Chondrocyte (in vitro differentiated cells): ENCODE measurements at regions not wholly inside any gene's neighbourhood (a gene's known extent, or its start where the extent isn't known, plus 50 kb on each side); places are given as distances from the start of the nearest gene placed in this dataset.
"Not testable (repeated sequence)": the region's sequence is repeated elsewhere in the genome, so short reads cannot be mapped to it uniquely, and the experiment has no call there.

Source experiments
- DNase-seq: peaks from one replicate; pipeline ENCODE4 v3.0.0; 2021; ENCODE audit warnings: mixed read lengths, low spot score
- H3K27ac Mint-ChIP-seq: one replicate; pipeline ENCODE4 v1.8.0; 2021; ENCODE audit warnings: mild to moderate bottlenecking, moderate library complexity, mixed read lengths; ENCODE audit not compliant: unreplicated experiment
- H3K27me3 Mint-ChIP-seq: 2 replicates; pipeline ENCODE4 v1.8.0; 2021; ENCODE audit warnings: low read depth, mixed read lengths
- H3K36me3 Mint-ChIP-seq: 2 replicates; pipeline ENCODE4 v1.8.0; 2021; ENCODE audit warnings: low read depth, mixed read lengths
- H3K4me1 Mint-ChIP-seq: 2 replicates; pipeline ENCODE4 v1.8.0; 2021; ENCODE audit warnings: low read depth, mild to moderate bottlenecking, mixed read lengths
- H3K4me3 Mint-ChIP-seq: one replicate; pipeline ENCODE4 v1.8.0; 2021; ENCODE audit warnings: mild to moderate bottlenecking, moderate library complexity, mixed read lengths; ENCODE audit not compliant: unreplicated experiment
- H3K9me3 Mint-ChIP-seq: 2 replicates; pipeline ENCODE4 v1.8.0; 2021; ENCODE audit warnings: low read depth, mixed read lengths
- CTCF ChIP-seq: fragments of 200-600 bp; sonication (generic); IDR thresholded peaks from 2 replicates; pipeline ENCODE4 v1.5.0; 2021; ENCODE audit warnings: antibody characterized with exemption, mild to moderate bottlenecking, moderate library complexity

DNA sequence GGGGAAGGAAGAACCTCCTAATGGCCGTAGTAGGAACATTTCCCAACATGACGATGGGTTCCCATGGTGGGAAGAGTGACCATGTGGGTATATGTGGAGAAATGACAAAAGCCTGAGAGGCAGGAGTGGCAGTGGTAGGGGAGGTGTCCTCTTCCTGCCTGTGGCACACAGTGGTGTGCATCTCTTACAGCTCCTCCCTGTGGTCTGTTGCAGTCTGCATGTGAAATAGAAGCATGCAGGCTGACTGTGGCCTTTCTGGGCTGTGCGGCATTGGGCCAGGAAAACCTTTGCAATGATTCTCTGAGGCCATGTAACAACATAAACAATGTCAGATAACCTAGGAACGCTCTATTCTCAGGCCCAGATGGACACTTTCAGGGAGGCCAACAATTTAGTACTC is 84.0 kb downstream of the LACC1 start:
- DNase-seq = no peak

DNA sequence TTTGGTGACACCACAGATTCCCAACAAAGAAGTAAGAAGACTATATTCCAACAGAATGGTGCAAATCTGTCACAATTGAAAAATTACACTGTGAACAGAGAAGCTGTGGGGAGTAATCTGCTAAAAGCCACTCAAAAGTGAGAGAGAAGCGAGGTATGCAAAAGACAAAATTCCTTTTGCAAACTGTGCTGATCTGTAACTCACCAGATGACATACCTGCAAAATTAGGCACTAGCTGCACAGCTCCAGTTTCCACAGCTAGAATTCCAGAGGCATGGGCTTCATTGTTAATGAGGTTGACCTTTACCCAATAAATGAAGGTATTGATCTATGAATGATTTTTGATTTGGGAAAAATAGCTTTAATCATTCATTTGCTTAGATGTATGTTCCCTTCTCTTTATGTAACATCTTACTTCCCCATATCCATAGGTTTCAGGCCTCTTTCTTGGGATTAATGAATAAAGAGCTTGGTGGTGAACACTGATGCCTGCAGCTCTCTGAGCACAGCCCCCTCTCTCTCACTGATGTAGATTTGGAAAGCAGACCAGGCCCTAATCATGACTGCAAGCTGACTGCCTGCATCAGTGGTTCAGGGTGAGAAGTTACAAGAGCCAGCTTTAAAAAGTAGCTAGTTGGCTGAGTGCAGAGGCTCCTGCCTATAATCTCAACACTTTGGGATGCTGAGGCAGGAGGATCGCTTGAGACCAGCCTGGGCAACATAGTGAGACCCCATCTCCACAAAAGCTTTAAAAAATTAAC is 85.2 kb downstream of the LACC1 start:
- DNase-seq = no peak
- no peak for TF ChIP-seq CTCF
- Mint-ChIP-seq H3K27me3 (no peaks in the 10 kb centered on the region), H3K27ac (no peak overlapping the region), H3K9me3 (no peaks in the 10 kb centered on the region), H3K4me3 (no peak overlapping the region), H3K4me1 (no peaks in the 10 kb centered on the region), H3K36me3 (no peaks in the 10 kb centered on the region)

More for the DNA sequence above, 84.0 kb downstream of the LACC1 start:
- TF ChIP-seq CTCF = peak; percentile 10
- H3K4me3 Mint-ChIP-seq = no peak overlapping the region
- H3K9me3 Mint-ChIP-seq = no peaks in the 10 kb centered on the region
- H3K27ac Mint-ChIP-seq = no peak overlapping the region
- no peaks in the 10 kb centered on the region for H3K4me1 Mint-ChIP-seq
- H3K36me3 Mint-ChIP-seq = no peaks in the 10 kb centered on the region
- H3K27me3 Mint-ChIP-seq = no peaks in the 10 kb centered on the region

DNA sequence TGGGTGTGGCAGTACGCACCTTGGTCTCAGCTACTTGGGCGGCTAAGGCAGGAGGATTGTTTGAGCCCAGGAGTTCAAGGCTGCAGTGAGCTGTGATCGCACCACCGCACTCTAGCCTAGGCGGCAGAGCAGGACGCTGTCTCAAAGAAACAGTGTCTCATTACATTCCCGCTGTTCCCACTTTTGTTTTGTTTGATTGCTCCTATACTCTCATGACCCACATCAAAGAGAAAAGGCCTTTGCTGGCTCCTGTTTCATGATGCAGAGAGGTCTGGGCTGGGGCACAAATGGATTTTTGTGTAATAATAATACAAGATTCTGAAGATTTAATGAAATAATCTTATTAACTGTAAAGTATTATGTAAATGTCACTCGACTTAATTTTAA is 85.7 kb downstream of the LACC1 start:
- no peak for TF ChIP-seq CTCF
- DNase-seq = no peak
- Mint-ChIP-seq H3K4me1 (no peaks in the 10 kb centered on the region), H3K27me3 (no peaks in the 10 kb centered on the region), H3K36me3 (no peaks in the 10 kb centered on the region), H3K4me3 (no peak overlapping the region), H3K27ac (no peak overlapping the region), H3K9me3 (no peaks in the 10 kb centered on the region)

DNA sequence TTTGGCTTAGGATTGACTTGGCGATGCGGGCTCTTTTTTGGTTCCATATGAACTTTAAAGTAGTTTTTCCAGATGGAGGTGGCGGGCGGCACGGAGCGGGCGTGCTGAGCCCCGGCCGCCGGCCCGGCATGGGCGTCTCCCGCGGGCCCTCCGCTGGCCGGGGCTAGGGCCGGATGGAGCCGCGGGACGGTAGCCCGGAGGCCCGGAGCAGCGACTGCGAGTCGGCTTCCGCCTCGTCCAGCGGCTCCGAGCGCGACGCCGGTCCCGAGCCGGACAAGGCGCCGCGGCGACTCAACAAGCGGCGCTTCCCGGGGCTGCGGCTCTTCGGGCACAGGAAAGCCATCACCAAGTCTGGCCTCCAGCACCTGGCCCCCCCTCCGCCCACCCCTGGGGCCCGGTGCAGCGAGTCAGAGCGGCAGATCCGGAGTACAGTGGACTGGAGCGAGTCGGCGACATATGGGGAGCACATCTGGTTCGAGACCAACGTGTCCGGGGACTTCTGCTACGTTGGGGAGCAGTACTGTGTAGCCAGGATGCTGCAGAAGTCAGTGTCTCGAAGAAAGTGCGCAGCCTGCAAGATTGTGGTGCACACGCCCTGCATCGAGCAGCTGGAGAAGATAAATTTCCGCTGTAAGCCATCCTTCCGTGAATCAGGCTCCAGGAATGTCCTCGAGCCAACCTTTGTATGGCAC is 88.7 kb downstream of the LACC1 start:
- not testable (repeated sequence) for H3K36me3 Mint-ChIP-seq, H3K27ac Mint-ChIP-seq, H3K4me3 Mint-ChIP-seq, DNase-seq, H3K4me1 Mint-ChIP-seq, H3K9me3 Mint-ChIP-seq, H3K27me3 Mint-ChIP-seq

DNA sequence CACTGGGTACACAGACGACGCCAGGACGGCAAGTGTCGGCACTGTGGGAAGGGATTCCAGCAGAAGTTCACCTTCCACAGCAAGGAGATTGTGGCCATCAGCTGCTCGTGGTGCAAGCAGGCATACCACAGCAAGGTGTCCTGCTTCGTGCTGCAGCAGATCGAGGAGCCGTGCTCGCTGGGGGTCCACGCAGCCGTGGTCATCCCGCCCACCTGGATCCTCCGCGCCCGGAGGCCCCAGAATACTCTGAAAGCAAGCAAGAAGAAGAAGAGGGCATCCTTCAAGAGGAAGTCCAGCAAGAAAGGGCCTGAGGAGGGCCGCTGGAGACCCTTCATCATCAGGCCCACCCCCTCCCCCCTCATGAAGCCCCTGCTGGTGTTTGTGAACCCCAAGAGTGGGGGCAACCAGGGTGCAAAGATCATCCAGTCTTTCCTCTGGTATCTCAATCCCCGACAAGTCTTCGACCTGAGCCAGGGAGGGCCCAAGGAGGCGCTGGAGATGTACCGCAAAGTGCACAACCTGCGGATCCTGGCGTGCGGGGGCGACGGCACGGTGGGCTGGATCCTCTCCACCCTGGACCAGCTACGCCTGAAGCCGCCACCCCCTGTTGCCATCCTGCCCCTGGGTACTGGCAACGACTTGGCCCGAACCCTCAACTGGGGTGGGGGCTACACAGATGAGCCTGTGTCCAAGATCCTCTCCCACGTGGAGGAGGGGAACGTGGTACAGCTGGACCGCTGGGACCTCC is 89.4 kb downstream of the LACC1 start:
- not testable (repeated sequence) for H3K27me3 Mint-ChIP-seq, H3K9me3 Mint-ChIP-seq, H3K4me3 Mint-ChIP-seq, DNase-seq, H3K27ac Mint-ChIP-seq, H3K4me1 Mint-ChIP-seq, H3K36me3 Mint-ChIP-seq

- not testable (repeated sequence) for H3K27me3 Mint-ChIP-seq, H3K36me3 Mint-ChIP-seq
These were observed 90.2 kb downstream of the LACC1 start for GRCh38 chr13:43969919-43970318.

GRCh38 chr13:43970520-43971242 is 91.0 kb downstream of the LACC1 start:
- H3K36me3 Mint-ChIP-seq, H3K27me3 Mint-ChIP-seq, H3K4me3 Mint-ChIP-seq, H3K9me3 Mint-ChIP-seq, H3K27ac Mint-ChIP-seq, H3K4me1 Mint-ChIP-seq: not testable (repeated sequence)
- peak; percentile 68 for DNase-seq

More at GRCh38 chr13:43969919-43970318, 90.2 kb downstream of the LACC1 start:
- H3K4me1 Mint-ChIP-seq, H3K27ac Mint-ChIP-seq, DNase-seq, H3K9me3 Mint-ChIP-seq, H3K4me3 Mint-ChIP-seq: not testable (repeated sequence)

GRCh38 chr13:43971324-43971723 is 91.6 kb downstream of the LACC1 start:
- H3K27me3 Mint-ChIP-seq, H3K9me3 Mint-ChIP-seq, DNase-seq, H3K36me3 Mint-ChIP-seq, H3K27ac Mint-ChIP-seq, H3K4me3 Mint-ChIP-seq, H3K4me1 Mint-ChIP-seq: not testable (repeated sequence)
